Glomerular visceral epithelial cell (primary cell): ENCODE measurements at regions not wholly inside any gene's neighbourhood (a gene's known extent, or its start where the extent isn't known, plus 50 kb on each side); places are given as distances from the start of the nearest gene placed in this dataset.
"Not testable (repeated sequence)": the region's sequence is repeated elsewhere in the genome, so short reads cannot be mapped to it uniquely, and the experiment has no call there.

Experiments used
- DNase-seq: peaks from one replicate; pipeline ENCODE4 v3.0.0-alpha.2; 2016; ENCODE audit errors: extremely low spot score

DNA sequence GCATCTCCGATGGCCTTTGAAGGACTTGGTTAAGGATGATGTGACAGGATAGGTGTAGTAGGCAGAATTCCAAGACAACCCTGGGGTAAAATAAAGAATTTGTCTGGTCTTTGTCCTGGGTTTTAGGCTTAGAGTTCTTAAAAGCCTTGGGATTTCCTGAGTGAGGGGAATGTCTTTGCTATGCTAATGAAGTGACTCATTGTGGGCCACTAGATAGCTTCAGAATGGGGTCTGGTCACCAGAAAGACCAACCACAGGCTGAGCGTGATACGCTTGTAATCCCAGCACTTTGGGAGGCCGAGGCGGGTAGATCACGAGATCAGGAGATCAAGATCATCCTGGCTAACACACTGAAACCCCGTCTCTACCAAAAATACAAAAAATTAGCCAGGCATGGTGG lies 182.8 kb upstream of the TOX3 start:
- DNase-seq, result no peak

DNA sequence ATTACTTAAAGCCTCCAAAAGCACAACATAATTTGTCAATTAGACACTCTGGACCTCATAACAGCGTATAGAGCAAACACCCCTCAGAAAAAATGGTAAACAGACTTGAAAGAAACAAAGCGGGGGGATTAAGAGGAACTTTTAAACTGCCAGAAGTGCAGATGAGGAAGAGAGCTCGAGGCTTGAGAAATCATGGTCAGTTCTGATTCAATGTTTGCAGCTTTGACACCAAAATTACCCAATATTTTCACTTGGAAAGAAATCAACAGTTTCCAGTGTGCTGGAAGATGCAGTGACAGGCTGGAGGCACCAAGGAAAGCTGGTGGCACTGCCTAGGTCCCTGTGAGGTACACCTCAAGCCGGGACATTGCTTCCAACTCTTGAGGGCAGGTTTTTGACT lies 180.9 kb upstream of the TOX3 start:
- DNase-seq, result no peak

DNA sequence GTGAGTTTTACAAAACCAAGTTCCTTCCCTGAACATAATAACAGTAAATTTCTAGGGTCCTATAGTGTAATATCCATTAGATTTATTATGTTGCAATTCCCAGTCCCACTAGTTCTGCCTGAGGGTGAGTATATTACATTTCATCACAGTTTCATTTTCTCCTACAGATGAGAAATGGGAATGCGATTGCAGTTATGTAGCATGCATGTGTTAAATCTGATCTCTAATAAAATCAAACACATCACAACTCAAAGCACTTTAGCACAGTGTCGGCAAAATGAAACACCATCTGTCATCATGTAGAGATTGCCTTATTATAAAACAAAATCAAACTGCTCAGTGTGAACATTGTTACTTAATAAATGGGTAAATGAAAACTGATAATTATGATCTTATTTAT lies 180.5 kb upstream of the TOX3 start:
- no peak for DNase-seq

DNA sequence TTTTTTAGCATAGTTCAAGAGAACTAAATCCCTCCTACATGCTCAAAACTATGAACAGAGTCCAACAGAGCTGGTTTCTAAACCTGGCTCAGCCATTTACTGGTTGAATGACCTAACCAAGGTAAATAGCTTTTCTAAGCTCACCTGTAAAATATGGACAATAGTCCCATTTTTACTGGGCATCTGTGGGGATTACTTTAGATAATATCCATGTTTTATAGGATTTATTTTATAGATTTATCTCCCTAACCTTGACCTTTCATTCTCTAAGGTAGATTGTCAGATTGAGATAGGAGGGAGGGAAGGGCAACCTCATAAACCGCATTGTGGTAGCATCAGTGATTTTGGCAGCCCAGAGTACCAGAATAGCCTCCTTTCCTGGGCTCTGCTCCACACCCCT lies 178.5 kb upstream of the TOX3 start:
- no peak for DNase-seq

DNA sequence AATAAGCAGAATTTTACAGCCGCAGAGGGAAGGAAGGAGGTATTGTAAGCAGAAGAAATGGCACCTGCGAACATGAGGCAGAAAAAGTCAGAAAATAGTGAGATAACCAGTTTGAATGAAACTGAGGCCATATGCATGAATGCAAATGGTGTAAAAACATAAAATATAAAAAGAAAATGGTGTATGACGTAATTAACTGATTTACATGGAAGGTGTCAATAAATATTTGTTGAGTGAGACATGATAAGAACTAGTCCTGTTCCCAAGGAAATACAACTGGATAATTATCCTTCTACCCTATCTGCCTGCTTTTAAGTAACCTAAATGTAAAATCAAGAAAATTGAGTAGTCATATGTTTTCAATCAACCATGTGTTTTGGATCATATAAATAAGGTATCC lies 178.1 kb upstream of the TOX3 start:
- no peak for DNase-seq

DNA sequence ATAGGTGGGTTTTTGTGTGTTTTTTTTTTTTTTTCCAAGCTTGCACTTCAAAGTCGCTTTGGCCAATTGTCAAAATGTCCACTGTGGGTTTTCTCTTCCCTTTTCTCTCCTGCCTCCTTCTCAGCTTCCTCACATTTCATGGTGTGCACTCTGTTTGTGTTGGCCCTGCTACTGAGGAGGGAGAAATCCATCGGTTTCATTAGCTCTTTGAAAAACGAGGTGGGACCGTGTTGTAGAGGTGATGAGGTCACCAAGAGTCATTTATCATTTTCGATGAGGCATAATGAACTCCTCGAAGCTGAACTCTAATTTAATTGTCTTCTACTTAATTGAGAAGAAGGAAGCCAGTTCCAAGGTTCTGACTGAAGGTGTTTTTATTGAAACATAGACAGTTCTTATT lies 174.4 kb upstream of the TOX3 start:
- no peak for DNase-seq

DNA sequence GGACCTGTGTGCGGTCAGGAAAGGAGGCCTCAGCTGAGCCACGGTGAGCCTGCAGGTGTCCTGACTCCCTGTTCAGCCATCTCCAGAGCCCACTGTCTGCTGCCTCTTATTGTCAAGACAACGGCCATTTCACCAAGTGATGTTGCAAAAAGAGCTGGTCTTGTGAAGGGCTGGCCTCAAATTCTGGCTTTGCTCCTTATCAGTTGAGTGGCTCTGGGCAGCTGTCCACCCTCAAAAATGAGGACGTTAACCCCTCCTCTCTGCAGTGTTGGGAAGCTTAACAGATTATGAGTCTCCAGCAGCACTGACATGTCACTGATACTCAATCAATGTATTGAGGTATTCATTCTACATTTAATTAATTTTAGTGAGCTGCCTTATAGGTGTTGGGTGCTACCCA lies 171.1 kb upstream of the TOX3 start:
- no peak for DNase-seq

DNA sequence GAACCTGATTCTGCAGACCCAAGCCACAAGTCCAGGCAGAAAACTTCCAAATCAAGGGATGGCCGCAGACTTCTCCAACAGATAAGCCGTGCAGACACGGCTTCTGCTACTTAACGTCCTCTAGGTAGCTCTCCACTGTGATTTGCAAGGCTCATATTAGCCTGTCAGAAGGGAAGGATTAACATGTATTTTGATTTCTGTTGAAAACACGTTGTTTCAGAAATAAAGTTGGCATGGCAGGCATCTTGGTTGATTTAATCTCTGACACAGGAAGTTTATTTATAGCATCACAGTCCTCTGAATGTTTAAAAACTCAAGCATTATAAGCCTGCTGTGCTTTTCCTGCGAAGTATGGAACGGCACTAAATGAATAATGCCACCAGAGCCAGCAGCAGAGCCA lies 166.8 kb upstream of the TOX3 start:
- no peak for DNase-seq

DNA sequence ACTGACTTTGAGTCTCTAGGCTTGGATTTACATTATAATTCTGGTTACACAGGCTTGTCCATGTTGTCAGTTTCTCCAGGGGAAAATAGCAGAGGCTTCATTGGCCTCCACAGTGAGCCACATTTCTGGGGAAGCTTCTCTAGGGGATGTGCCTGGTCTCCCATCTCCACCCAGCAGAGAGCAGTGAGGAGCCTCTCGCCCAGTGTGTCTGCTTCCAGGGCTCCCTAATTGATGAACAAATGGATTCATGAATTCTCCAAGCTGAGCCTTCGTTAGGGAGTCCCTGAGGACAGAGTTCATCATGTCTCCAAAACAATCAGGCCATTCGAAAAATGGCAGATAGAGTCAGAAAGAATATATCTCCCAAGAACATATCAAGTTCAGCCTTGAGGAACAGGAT lies 162.4 kb upstream of the TOX3 start:
- no peak for DNase-seq

DNA sequence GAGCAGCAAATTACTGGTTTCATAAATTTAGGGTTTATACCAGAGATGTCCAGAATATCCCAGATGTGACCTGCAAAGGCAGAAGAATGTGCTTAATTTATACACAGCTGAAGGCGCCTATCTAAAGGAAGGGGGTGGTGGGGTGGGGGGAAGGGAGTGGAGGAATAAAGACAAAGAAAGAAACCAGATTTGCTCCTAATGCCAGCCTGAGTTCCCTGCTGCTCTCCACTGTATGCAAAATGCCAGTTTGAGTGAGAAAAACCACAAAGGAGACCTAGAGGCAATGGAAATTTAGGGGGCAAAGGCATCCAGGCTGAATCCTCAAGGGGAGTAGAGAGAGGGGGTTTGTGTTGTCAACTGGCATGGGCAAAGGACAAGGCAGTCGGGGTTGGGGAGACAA lies 161.5 kb upstream of the TOX3 start:
- DNase-seq, result no peak

DNA sequence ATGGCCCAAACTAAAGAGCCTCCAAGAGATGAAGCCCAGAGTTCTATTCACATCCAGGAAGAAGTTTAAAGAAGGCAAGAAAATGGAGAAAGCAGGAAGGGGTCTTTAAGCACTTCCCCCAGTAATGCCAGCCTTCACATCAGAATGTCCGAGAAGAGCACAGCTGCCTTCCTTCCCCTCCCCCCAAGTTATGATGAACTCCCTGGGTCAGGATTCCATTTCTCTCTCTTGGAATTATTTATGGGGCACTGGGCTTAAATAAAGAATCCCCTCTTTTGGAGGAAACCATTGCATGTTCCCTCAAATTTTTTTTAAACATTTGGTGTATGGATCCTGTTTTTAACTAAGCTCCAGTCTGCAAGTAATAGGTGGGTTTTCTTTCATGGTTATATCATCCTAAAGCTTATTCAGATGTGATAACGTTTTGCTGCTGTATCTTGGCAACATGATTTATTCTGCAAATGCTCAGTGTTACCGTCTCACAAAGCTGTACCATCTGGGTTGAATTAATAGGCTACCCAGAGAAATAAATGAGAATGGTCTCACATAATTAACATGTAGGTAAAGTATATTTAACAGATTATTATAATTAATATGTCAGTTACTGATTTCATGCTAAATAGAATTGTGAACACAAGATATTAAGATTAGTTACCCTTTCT lies 160.9 kb upstream of the TOX3 start:
- no peak for DNase-seq

DNA sequence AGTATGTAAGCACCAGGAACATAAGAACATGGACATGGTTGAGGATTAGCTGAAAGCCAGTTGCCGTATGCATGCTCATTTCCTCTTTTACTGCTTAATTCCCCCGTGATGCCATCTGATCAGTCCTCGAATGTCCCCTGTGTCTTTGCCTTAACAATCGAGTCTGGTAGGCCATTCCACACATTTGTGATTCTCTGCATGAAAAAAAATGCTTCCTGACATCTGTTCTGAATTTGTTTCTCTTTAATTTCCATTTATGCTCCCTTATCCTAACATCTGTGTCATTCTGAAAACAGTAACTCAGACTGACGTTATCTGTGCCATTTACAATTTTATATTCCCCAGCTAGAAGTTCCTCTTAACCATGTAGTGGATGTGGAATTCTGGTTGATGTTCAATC lies 158.2 kb upstream of the TOX3 start:
- DNase-seq, result no peak

DNA sequence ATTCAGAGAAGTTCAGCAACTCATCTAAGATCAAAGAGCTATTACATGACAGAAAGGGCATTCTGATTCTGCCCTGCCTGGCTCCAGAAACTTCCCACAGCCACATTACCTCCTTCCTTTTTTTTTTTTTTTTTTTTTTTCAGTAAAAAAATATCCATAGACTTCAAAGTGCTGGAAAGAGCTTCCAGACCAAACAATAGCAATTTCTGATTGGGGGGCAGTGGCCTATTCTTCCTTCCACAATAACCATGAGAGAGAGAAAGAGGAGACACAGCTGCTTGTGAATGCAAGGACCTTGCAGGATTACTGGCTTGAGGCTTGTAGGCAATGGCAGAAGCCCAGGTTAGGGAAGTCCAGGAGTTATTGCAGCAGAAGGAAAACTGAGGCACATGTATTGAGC lies 151.0 kb upstream of the TOX3 start:
- no peak for DNase-seq

DNA sequence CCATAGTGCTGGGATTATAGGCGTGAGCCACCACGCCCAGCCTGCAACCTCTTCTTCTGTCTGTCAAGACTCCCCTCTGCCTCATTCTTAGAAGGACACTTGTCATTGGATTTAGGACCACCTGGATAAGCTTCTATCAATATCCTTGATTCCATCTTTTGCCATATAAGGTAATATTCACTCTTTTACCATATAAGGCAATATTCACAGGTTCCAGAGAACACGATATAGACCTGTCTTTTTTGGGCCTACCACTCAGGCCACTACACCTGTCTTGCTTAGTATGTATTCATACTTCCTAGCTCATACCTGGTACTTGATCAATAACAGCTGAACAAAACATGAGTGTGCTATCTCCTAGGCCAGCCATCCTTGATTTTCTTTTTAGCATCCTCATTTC lies 149.2 kb upstream of the TOX3 start:
- no peak for DNase-seq

DNA sequence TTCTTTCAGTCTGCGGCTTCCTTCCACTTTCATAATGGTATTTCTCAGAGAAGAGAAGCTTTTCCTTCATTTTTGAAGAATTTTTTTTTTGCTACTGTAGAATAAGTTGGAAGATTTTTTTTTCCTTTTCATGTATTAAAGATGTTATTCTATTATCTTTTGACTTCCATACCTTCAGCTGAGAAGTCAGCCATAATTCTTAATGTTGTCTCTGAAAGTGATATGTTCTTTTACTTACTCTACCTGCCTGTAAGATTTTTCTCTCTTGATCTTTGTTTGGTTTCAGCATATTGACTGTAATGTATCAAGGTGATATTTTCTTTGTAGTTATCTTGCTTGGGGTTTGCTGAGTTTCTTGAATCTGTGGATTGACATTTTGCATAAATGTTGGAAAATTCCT lies 143.5 kb upstream of the TOX3 start:
- no peak for DNase-seq

DNA sequence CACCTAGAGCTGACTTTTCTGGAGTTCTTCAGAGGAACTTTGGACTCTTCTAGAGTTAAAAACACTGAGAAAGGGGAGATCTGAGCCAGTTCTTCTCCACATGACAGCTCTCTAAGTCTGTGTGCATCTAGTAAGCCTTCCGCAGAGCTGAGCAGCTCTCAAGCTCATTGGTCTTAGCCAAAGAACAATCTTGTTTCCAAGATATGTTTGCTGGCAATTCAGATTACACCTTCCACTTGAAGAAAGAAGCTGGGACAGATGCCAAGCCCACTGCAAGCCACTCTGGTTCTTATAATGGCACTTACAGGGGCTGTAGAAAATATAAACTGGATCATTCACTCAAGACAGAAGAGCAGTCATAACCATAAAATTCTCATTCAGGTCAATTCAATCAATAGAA lies 134.1 kb upstream of the TOX3 start:
- no peak for DNase-seq

DNA sequence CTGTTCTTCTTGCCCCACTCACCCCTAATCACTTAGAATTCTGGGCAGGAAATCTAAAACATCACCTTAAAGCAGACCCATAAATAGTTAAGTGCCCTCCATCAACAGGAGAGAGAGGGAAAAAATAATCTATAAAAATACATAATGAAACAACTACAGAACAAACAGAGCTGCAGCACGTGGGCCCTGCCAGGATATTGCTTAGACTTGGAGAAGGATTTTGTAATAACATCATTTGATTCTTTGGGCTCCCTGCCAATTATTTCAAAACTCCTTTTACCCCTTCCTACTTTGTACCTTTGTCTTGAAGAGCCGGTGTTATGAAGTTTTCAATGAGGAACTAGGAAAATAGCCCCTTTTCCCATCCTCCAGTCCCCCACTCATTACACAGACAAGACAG lies 130.6 kb upstream of the TOX3 start:
- no peak for DNase-seq

DNA sequence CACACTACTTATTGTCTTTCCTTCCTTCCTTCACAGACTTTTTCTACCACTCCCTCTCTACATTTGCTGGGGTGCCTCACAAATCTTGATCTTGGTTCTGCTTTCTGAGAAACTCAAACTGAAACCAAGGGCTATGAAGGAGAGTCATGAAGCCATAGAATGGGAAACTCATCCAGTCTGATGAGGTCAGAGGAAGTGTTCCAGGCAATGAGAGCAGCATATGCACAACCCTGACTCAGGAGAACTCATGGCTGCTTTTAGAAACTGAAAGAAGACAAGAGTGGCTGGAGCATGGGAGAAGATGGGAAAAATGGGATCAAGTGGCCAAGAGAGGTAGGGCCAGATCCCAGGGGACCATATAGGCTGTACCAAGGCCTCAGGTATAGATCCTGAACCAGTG lies 130.0 kb upstream of the TOX3 start:
- DNase-seq, result no peak

DNA sequence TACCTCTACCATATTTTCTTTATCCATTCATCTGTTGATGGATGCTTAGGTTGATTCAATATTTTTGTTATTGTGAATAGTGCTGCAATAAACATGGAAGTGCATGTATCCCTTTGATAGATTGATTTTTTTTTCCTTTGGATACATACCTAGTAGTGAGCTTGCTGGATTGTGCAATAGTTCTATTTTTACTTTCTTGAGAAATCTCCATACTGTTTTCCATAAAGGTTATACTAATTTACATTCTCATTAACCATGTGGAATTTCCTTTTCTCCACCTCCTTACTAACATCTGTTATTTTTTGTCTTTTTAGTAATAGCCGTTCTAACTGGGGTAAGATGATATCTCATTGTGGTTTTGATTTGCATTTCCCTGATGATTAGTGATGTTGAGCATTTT lies 124.6 kb upstream of the TOX3 start:
- no peak for DNase-seq

DNA sequence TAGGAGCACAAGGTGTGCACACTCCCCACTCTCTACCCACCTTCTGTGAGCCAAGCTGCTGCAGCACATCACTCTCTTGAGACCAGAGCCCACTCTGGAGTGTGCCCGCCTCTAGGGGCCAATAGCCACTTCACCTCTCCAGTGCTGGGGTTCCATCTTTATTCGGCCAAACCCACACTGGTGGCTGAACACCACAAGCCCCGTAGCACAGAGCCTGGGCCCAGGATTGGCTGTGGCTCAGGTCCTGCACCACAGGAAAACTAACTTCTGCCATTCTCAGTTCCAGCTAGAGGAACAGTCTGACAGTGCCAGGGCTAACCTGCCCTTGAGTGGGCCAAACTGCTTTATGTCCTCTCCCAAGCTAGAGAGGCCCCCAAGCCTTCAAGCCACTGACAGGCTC lies 111.0 kb upstream of the TOX3 start:
- DNase-seq, result no peak

DNA sequence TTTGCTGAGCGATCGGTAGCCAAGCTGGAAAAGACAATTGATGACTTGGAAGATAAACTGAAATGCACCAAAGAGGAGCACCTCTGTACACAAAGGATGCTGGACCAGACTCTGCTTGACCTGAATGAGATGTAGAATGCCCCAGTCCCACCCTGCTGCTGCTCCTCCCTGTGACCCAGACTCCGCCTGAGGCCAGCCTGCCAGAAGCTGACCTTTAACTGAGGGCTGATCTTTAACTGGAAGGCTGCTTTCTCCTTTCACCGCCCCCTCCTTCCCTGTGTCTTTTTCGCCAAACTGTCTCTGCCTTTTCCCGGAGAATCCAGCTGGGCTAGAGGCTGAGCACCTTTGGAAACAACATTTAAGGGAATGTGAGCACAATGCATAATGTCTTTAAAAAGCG lies 109.0 kb upstream of the TOX3 start:
- not testable (repeated sequence) for DNase-seq

DNA sequence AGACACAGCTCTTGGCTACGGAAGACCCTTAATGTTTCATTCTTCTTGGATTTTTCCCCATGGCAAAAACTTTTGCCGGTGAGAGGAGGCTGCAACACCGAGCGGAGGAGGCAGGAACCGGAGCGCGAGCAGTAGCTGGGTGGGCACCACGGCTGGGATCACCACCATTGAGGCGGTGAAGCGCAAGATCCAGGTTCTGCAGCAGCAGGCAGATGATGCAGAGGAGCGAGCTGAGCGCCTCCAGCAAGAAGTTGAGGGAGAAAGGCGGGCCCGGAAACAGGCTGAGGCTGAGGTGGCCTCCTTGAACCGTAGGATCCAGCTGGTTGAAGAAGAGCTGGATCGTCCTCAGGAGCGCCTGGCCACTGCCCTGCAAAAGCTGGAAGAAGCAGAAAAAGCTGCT lies 108.2 kb upstream of the TOX3 start:
- not testable (repeated sequence) for DNase-seq

DNA sequence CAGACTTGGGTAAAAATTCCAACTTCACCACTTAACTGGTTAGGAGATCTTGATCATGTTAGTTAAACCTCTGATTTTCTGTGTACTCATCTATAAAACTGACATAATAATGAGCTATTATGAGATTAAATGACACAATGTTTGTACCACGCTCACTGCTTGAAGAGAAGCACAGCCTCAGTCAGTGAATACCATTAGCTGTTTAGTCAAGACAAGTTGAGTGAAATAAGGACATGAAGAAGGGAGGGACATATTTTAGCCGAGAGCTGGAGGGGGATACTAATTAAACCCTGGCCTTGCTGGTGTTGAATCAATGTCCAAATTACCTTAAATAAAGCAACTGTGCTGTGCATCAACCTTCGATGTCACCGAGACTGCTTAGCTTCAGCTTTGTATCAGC lies 105.1 kb upstream of the TOX3 start:
- no peak for DNase-seq

DNA sequence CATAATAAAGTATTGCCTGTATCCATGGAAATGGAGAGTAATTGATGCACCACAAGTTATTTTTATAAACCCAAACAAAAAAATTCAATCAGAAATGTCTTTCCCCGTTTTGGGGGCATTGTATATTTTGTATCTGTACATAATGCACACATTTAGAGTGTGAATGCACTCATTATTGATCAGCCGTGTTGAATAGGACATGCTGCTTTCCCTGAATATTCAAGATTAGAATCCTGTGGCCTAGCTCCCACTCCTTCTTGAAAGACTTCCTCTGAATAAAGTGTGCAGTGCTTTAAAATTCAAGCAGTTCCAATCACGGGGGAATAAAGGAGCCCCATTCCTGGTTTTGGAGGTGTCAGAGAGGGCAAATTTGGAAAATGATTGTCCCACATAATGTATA lies 103.8 kb upstream of the TOX3 start:
- DNase-seq, result no peak

DNA sequence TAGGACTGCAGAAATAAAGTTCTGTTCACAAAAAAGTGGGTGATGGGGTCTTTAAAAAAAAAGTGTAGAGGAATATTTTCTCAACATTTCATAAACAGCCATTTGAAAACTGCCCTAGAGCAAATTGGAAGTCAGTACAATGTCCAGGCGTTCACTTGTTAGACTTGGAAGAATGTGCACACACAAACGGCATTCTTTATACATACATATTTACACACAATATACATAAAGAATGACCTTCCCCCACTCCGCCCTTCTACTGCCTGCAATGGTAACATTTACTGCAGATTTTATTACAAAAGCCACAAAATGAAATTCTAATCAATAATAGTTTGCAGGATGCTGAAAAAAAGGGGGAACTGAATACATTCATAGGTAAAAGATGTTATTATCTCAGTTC lies 103.4 kb upstream of the TOX3 start:
- no peak for DNase-seq
